ENCODE measurements at regions not wholly inside any gene's neighbourhood (a gene's known extent, or its start where the extent isn't known, plus 50 kb on each side); places are given as distances from the start of the nearest gene placed in this dataset.

- DNase-seq (ENCODE audit: low spot score) = no peak
These were observed 76.7 kb upstream of the UNC5A start for GRCh38 chr5:176733406-176734262.

DNA sequence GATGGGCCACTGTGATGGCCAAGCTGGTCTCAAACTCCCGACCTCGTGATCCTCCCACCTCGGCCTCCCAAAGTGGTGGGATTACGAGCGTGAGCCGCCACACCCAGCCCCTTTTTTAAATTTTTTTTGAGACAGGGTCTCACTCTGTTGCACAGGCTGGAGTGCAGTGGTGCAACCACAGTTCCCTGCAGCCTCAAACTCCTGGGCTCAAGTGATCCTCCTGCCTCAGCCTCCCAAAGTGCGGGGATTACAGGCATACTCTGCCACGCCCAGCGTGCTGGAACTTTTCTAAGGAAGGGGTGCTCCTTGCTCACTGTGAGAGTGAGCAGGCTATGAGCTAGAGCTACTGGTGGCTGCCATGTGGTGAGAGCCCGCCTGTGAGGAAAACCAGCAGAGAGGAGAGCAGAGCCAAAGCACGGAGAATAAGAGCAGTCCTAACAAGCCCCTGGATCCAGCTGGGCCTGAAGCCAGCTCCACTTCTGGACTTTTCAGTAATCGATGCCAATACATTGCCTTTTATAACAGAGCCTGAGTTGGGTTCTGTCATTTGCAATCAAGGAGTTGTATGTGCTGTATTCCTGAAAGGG is 75.5 kb upstream of the UNC5A start:
- DNase-seq (ENCODE audit: low spot score) = no peak

DNA sequence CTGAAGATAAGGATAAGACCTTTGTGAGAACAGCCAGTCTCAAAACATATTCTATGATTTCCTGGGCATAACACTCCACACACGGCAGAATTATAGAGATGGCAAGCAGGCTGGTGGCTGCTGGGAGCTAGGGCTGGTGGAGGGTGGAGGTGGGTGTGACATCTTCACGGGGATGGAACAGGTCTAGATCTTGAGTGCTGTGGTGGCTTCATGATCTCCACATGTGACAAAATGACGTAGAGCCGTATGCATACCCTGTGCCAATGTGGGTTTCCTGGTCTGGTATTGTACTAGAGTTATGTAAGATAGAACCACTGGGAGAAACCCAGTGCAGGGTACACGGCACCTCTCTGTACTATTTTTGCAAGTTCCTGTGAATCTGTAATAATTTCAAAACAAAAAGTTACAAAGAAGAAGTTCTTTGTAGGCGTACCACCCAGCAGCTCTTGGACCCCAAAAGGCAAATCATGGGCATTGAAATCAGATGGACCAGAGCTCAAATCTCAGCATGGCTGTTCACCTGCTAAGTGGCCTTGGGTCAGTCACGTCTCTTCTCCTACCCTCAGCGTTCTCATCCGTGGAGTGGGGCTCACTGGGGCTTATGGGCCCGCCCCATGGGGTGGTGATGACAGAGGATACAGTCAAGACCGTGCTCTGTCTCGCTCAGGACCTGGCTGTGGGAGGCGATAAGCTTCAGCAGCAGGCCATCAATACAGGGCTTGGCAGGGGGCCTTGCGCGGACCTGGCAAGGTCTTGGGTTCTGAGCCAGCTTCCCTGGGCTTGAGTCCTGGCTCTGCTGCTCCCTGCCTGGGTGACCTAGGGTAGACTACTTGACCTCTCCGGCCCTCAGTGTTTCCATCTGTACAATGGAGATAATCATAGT is 74.7 kb upstream of the UNC5A start:
- no peak for DNase-seq (ENCODE audit: low spot score)

DNA sequence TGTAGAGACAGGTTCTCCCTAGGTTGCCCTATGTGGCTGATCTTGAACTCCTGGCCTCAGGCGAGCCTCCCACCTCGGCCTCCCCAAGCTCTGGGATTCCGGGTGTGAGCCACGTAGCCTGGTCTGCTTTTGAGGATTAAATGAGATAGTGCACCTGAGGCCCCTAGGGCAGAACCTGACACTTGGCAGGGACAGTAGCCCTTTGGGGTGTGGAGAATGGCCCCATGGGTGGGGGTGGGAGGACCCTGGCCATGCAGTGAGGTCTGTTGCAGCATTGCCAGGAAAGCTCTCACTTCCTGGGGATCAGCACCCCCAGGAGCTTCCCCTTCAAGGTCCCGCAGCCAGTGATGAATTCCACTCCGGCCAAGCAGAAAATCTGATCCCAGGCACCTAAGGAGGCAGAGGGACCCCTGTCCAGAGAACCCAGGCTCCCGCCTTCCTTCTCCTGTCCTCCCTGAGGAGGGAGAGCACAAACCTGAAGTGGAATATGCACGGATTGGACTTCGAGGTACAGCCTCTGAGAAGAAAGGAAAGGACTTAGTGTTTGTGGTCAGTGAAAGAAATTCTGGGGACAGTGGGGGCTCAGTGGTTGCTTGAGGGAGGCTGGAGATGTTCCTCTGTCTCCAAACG is 73.9 kb upstream of the UNC5A start:
- DNase-seq (ENCODE audit: low spot score) = no peak

DNA sequence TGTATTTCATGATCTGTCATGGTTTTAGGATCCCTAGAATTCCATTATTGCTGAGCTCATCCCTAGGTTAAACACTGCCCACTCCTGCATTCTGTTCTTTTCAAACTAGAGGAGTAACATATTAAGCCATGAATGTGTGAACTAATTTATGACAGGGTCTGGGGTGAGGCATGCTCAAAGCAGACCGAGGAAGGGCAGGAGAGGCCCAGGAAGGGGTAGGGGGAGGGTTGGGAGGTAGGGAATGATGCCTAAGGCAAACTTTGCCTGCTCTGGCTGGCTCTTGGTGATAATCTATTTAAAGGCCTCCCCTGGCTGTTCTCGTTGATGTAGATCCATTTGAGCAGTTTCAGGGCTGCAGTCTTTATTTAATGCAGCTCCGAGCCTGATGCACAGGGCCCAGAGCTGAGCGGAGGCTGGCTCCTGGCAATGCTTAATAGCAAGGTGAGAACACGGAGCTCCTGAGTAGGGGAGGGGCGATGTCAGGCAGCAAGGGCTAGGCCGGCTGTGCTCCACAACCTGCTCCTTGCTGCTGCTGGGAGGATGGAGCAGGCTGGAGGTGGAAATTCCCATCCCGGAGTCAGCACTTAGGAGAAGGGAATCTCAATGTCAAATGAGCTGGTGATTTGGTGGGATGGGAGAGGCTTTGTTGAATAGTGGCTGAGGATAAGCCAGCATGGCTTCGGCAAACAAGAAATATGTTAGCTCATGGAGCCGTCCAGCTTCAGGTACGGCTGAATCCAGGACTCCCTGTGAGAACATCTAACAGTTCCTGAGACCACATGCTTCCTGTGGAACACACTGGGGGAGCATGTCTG is 73.2 kb upstream of the UNC5A start:
- DNase-seq (ENCODE audit: low spot score) = no peak

GRCh38 chr5:176737746-176738636 is 72.4 kb upstream of the UNC5A start:
- DNase-seq (ENCODE audit: low spot score) = no peak

- DNase-seq (ENCODE audit: low spot score) = no peak
These were observed 71.6 kb upstream of the UNC5A start for GRCh38 chr5:176738637-176739250.

DNA sequence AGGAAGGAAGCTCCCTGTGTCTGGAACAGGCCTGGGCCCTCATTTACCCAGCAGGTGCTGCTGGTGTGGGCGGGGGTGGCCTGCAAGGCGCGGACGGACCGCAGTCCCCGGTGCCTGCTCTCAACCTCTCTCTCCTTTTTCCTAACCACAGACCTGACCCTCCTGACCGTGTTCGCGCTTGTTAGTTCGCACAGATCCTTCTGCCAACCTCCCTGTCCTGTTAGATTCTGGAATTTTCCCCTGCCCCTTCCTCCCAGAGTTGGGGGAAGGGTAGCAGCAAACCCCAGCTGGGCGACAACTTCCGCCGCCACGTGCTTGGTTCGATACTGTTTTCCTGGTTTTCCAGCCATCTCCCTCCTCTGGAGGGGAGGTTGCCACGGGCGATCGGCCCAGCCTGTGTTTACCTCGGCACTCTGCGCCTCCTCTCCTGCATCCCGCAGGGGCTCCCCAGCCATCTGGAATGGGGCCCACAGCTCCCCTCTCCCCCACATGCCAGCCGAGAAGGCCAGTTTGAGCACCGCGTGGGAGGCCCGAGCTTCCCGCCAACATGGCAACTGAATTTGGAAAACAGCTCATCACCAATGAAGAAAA is 70.8 kb upstream of the UNC5A start:
- no peak for DNase-seq (ENCODE audit: low spot score)

- peak; percentile 2 for DNase-seq (ENCODE audit: low spot score)
These were observed 70.1 kb upstream of the UNC5A start for GRCh38 chr5:176740131-176740701.

- no peak for DNase-seq (ENCODE audit: low spot score)
These were observed 69.5 kb upstream of the UNC5A start for GRCh38 chr5:176740702-176741496.

- peak; percentile 2 for DNase-seq (ENCODE audit: low spot score)
These were observed 68.7 kb upstream of the UNC5A start for GRCh38 chr5:176741561-176742211.

GRCh38 chr5:176742246-176743105 is 67.9 kb upstream of the UNC5A start:
- DNase-seq (ENCODE audit: low spot score) = peak; percentile 5

GRCh38 chr5:176743136-176743861 is 67.1 kb upstream of the UNC5A start:
- DNase-seq (ENCODE audit: low spot score) = peak; percentile 5

- no peak for DNase-seq (ENCODE audit: low spot score)
These were observed 66.3 kb upstream of the UNC5A start for GRCh38 chr5:176743868-176744583.

GRCh38 chr5:176744584-176744965 is 65.8 kb upstream of the UNC5A start:
- no peak for DNase-seq (ENCODE audit: low spot score)
